ENCODE measurements at regions not wholly inside any gene's neighbourhood (a gene's known extent, or its start where the extent isn't known, plus 50 kb on each side); places are given as distances from the start of the nearest gene placed in this dataset.

- Mint-ChIP-seq H3K4me1 (peaks cover 3% of the 10 kb centered on the region), H3K27me3 (peaks cover 4% of the 10 kb centered on the region), H3K9me3 (peaks cover 3% of the 10 kb centered on the region), H3K4me3 (no peak overlapping the region), H3K36me3 (peaks cover 2% of the 10 kb centered on the region), H3K27ac (no peak overlapping the region)
- DNase-seq (ENCODE audit: low spot score in 2 of 2) = no peak
- ATAC-seq (ENCODE audit: low read depth) = no peak
Observed at GRCh38 chr14:97080991-97081390, 283.8 kb downstream of the VRK1 start.

- no peak overlapping the region for H3K27ac Mint-ChIP-seq
- no peak for DNase-seq (ENCODE audit: low spot score in 2 of 2)
- H3K4me1 Mint-ChIP-seq = no peaks in the 10 kb centered on the region
- H3K4me3 Mint-ChIP-seq = no peak overlapping the region
- no peaks in the 10 kb centered on the region for H3K36me3 Mint-ChIP-seq
- no peaks in the 10 kb centered on the region for H3K9me3 Mint-ChIP-seq
- ATAC-seq (ENCODE audit: low read depth) = no peak
- H3K27me3 Mint-ChIP-seq = peaks cover 2% of the 10 kb centered on the region
Observed at GRCh38 chr14:97095269-97095668, 298.1 kb downstream of the VRK1 start.

GRCh38 chr14:97097296-97097695 is 300.1 kb downstream of the VRK1 start:
- DNase-seq (ENCODE audit: low spot score in 2 of 2) (no peak), ATAC-seq (ENCODE audit: low read depth) (no peak)
- Mint-ChIP-seq H3K4me1 (no peaks in the 10 kb centered on the region), H3K4me3 (no peak overlapping the region), H3K27ac (no peak overlapping the region), H3K9me3 (no peaks in the 10 kb centered on the region), H3K36me3 (no peaks in the 10 kb centered on the region), H3K27me3 (peaks cover 3% of the 10 kb centered on the region)

GRCh38 chr14:97100306-97100705 is 303.1 kb downstream of the VRK1 start:
- no peak for ATAC-seq (ENCODE audit: low read depth)
- Mint-ChIP-seq H3K9me3 (no peaks in the 10 kb centered on the region), H3K4me3 (no peak overlapping the region), H3K36me3 (no peaks in the 10 kb centered on the region), H3K27me3 (peaks cover 5% of the 10 kb centered on the region), H3K27ac (no peak overlapping the region), H3K4me1 (no peaks in the 10 kb centered on the region)
- DNase-seq (ENCODE audit: low spot score in 2 of 2) = no peak

GRCh38 chr14:97101561-97101960 is 304.4 kb downstream of the VRK1 start:
- H3K9me3 Mint-ChIP-seq = peaks cover 1% of the 10 kb centered on the region
- peaks cover 7% of the 10 kb centered on the region for H3K27me3 Mint-ChIP-seq
- no peak for DNase-seq (ENCODE audit: low spot score in 2 of 2)
- no peak overlapping the region for H3K4me3 Mint-ChIP-seq
- no peak for ATAC-seq (ENCODE audit: low read depth)
- peaks cover 4% of the 10 kb centered on the region for H3K4me1 Mint-ChIP-seq
- no peak overlapping the region for H3K27ac Mint-ChIP-seq
- H3K36me3 Mint-ChIP-seq = no peaks in the 10 kb centered on the region

GRCh38 chr14:97104029-97104428 is 306.8 kb downstream of the VRK1 start:
- peaks cover 8% of the 10 kb centered on the region for H3K27me3 Mint-ChIP-seq
- ATAC-seq (ENCODE audit: low read depth) (no peak), DNase-seq (ENCODE audit: low spot score in 2 of 2) (no peak)
- H3K27ac Mint-ChIP-seq = no peak overlapping the region
- no peak overlapping the region for H3K4me3 Mint-ChIP-seq
- peaks cover 4% of the 10 kb centered on the region for H3K4me1 Mint-ChIP-seq
- H3K36me3 Mint-ChIP-seq = peaks cover 2% of the 10 kb centered on the region
- peaks cover 6% of the 10 kb centered on the region for H3K9me3 Mint-ChIP-seq

GRCh38 chr14:97106166-97106565 is 309.0 kb downstream of the VRK1 start:
- no peak for DNase-seq (ENCODE audit: low spot score in 2 of 2)
- peak; percentile 24 for ATAC-seq (ENCODE audit: low read depth)

GRCh38 chr14:97106609-97107008 is 309.4 kb downstream of the VRK1 start:
- Mint-ChIP-seq H3K4me3 (no peak overlapping the region), H3K9me3 (peaks cover 7% of the 10 kb centered on the region), H3K36me3 (peaks cover 5% of the 10 kb centered on the region), H3K27ac (no peak overlapping the region), H3K27me3 (peaks cover 9% of the 10 kb centered on the region), H3K4me1 (peaks cover 4% of the 10 kb centered on the region)
- DNase-seq (ENCODE audit: low spot score in 2 of 2) = no peak
- no peak for ATAC-seq (ENCODE audit: low read depth)

More at GRCh38 chr14:97106166-97106565, 309.0 kb downstream of the VRK1 start:
- no peak overlapping the region for H3K4me3 Mint-ChIP-seq
- peaks cover 4% of the 10 kb centered on the region for H3K4me1 Mint-ChIP-seq
- H3K36me3 Mint-ChIP-seq = peaks cover 5% of the 10 kb centered on the region
- no peak overlapping the region for H3K27ac Mint-ChIP-seq
- H3K27me3 Mint-ChIP-seq = peaks cover 9% of the 10 kb centered on the region
- H3K9me3 Mint-ChIP-seq = peaks cover 7% of the 10 kb centered on the region

- Mint-ChIP-seq H3K36me3 (peaks cover 5% of the 10 kb centered on the region), H3K27me3 (peaks cover 9% of the 10 kb centered on the region), H3K4me1 (peaks cover 4% of the 10 kb centered on the region)
Observed at GRCh38 chr14:97107080-97107479, 309.9 kb downstream of the VRK1 start.

GRCh38 chr14:97107760-97108159 is 310.6 kb downstream of the VRK1 start:
- peaks cover 7% of the 10 kb centered on the region for H3K9me3 Mint-ChIP-seq
- no peak overlapping the region for H3K4me3 Mint-ChIP-seq
- H3K36me3 Mint-ChIP-seq = peaks cover 5% of the 10 kb centered on the region
- H3K27me3 Mint-ChIP-seq = peaks cover 9% of the 10 kb centered on the region
- peaks cover 4% of the 10 kb centered on the region for H3K4me1 Mint-ChIP-seq
- no peak for ATAC-seq (ENCODE audit: low read depth)
- DNase-seq (ENCODE audit: low spot score in 2 of 2) = no peak
- H3K27ac Mint-ChIP-seq = no peak overlapping the region

More at GRCh38 chr14:97107080-97107479, 309.9 kb downstream of the VRK1 start:
- Mint-ChIP-seq H3K9me3 (peaks cover 7% of the 10 kb centered on the region), H3K27ac (no peak overlapping the region), H3K4me3 (no peak overlapping the region)
- no peak for ATAC-seq (ENCODE audit: low read depth)
- DNase-seq (ENCODE audit: low spot score in 2 of 2) = no peak

GRCh38 chr14:97109234-97109633 is 312.1 kb downstream of the VRK1 start:
- ATAC-seq (ENCODE audit: low read depth) (no peak), DNase-seq (ENCODE audit: low spot score in 2 of 2) (no peak)
- Mint-ChIP-seq H3K36me3 (peaks cover 5% of the 10 kb centered on the region), H3K27me3 (peaks cover 9% of the 10 kb centered on the region), H3K4me1 (peaks cover 4% of the 10 kb centered on the region), H3K27ac (no peak overlapping the region), H3K4me3 (no peak overlapping the region), H3K9me3 (peaks cover 7% of the 10 kb centered on the region)

- ATAC-seq (ENCODE audit: low read depth) (no peak), DNase-seq (ENCODE audit: low spot score in 2 of 2) (no peak)
- H3K36me3 Mint-ChIP-seq = peaks cover 5% of the 10 kb centered on the region
- H3K27ac Mint-ChIP-seq = no peak overlapping the region
- H3K27me3 Mint-ChIP-seq = peaks cover 11% of the 10 kb centered on the region
- H3K9me3 Mint-ChIP-seq = peaks cover 4% of the 10 kb centered on the region
- no peaks in the 10 kb centered on the region for H3K4me1 Mint-ChIP-seq
- H3K4me3 Mint-ChIP-seq = no peak overlapping the region
Observed at GRCh38 chr14:97113339-97113738, 316.2 kb downstream of the VRK1 start.

- no peak overlapping the region for H3K4me3 Mint-ChIP-seq
- H3K27me3 Mint-ChIP-seq = peaks cover 8% of the 10 kb centered on the region
- no peak for DNase-seq (ENCODE audit: low spot score in 2 of 2)
Observed at GRCh38 chr14:97116546-97116945, 319.4 kb downstream of the VRK1 start.

GRCh38 chr14:97117693-97118092 is 320.5 kb downstream of the VRK1 start:
- Mint-ChIP-seq H3K4me3 (no peak overlapping the region), H3K27ac (no peak overlapping the region)
- ATAC-seq (ENCODE audit: low read depth) = no peak

More at GRCh38 chr14:97116546-97116945, 319.4 kb downstream of the VRK1 start:
- ATAC-seq (ENCODE audit: low read depth) = no peak
- H3K27ac Mint-ChIP-seq = no peak overlapping the region
- H3K4me1 Mint-ChIP-seq = peaks cover 5% of the 10 kb centered on the region
- no peaks in the 10 kb centered on the region for H3K36me3 Mint-ChIP-seq
- H3K9me3 Mint-ChIP-seq = no peaks in the 10 kb centered on the region

GRCh38 chr14:97120204-97120603 is 323.0 kb downstream of the VRK1 start:
- Mint-ChIP-seq H3K4me3 (no peak overlapping the region), H3K27me3 (peaks cover 11% of the 10 kb centered on the region), H3K9me3 (no peaks in the 10 kb centered on the region), H3K36me3 (no peaks in the 10 kb centered on the region), H3K27ac (no peak overlapping the region), H3K4me1 (peaks cover 10% of the 10 kb centered on the region)
- ATAC-seq (ENCODE audit: low read depth) (no peak), DNase-seq (ENCODE audit: low spot score in 2 of 2) (no peak)

More at GRCh38 chr14:97117693-97118092, 320.5 kb downstream of the VRK1 start:
- peaks cover 10% of the 10 kb centered on the region for H3K4me1 Mint-ChIP-seq
- peaks cover 13% of the 10 kb centered on the region for H3K27me3 Mint-ChIP-seq
- H3K36me3 Mint-ChIP-seq = no peaks in the 10 kb centered on the region
- DNase-seq (ENCODE audit: low spot score in 2 of 2) = no peak
- H3K9me3 Mint-ChIP-seq = no peaks in the 10 kb centered on the region
